WERI-Rb-1 (cell line): ENCODE measurements at regions not wholly inside any gene's neighbourhood (a gene's known extent, or its start where the extent isn't known, plus 50 kb on each side); places are given as distances from the start of the nearest gene placed in this dataset.

ENCODE experiments used
- DNase-seq: peaks from one replicate; pipeline ENCODE4 v3.0.0-alpha.2; 2020
- H3K27ac ChIP-seq: fragments of 250-450 bp; sonication (Bioruptor Pico); 2 replicates; pipeline ENCODE4 v1.5.1; 2020; ENCODE audit warnings: mild to moderate bottlenecking, moderate library complexity
- H3K27me3 ChIP-seq: fragments of 250-450 bp; sonication (Bioruptor Pico); 2 replicates; pipeline ENCODE4 v1.5.1; 2021; ENCODE audit warnings: mild to moderate bottlenecking, low read depth, moderate library complexity; ENCODE audit not compliant: insufficient read depth, severe bottlenecking
- H3K36me3 ChIP-seq: fragments of 250-450 bp; sonication (Bioruptor Pico); 2 replicates; pipeline ENCODE4 v1.5.1; 2020; ENCODE audit warnings: mild to moderate bottlenecking, moderate library complexity
- H3K4me3 ChIP-seq: 2 replicates; pipeline ENCODE4 v1.5.1; 2011; ENCODE audit warnings: low read depth, mild to moderate bottlenecking, control low read depth, low read length
- H3K9me3 ChIP-seq: fragments of 250-450 bp; sonication (Bioruptor Pico); 2 replicates; pipeline ENCODE4 v1.5.1; 2021; ENCODE audit warnings: mild to moderate bottlenecking, moderate library complexity; ENCODE audit not compliant: severe bottlenecking
- CTCF ChIP-seq: IDR thresholded peaks from 2 replicates; pipeline ENCODE4 v1.5.1; 2011; ENCODE audit warnings: low read depth, mild to moderate bottlenecking, control low read depth, inconsistent platforms, low read length

GRCh38 chrX:14274691-14275090, 245.0 kb upstream of the GEMIN8 start:
- Histone ChIP-seq H3K27ac (no peak overlapping the region), H3K9me3 (no peaks in the 10 kb centered on the region), H3K4me3 (no peak overlapping the region), H3K27me3 (peaks cover 11% of the 10 kb centered on the region), H3K36me3 (no peaks in the 10 kb centered on the region)
- DNase-seq, result no peak
- no peak for TF ChIP-seq CTCF

- Histone ChIP-seq H3K27me3 (peaks cover 20% of the 10 kb centered on the region), H3K9me3 (no peaks in the 10 kb centered on the region), H3K36me3 (no peaks in the 10 kb centered on the region), H3K4me3 (no peak overlapping the region), H3K27ac (no peak overlapping the region)
- no peak for TF ChIP-seq CTCF
- no peak for DNase-seq
Measured at GRCh38 chrX:14267216-14267615, 237.5 kb upstream of the GEMIN8 start.

GRCh38 chrX:14266705-14267104, 237.0 kb upstream of the GEMIN8 start:
- Histone ChIP-seq H3K36me3 (no peaks in the 10 kb centered on the region), H3K9me3 (no peaks in the 10 kb centered on the region), H3K4me3 (no peak overlapping the region), H3K27me3 (peaks cover 20% of the 10 kb centered on the region), H3K27ac (no peak overlapping the region)
- no peak for TF ChIP-seq CTCF
- DNase-seq, result no peak

GRCh38 chrX:14243823-14244222, 214.1 kb upstream of the GEMIN8 start:
- Histone ChIP-seq H3K27ac (no peak overlapping the region), H3K9me3 (no peaks in the 10 kb centered on the region)

GRCh38 chrX:14235004-14235403, 205.3 kb upstream of the GEMIN8 start:
- no peak for TF ChIP-seq CTCF
- H3K36me3 ChIP-seq, result no peaks in the 10 kb centered on the region
- H3K4me3 ChIP-seq, result no peak overlapping the region
- H3K27me3 ChIP-seq, result peaks cover 18% of the 10 kb centered on the region
- no peak for DNase-seq
- H3K27ac ChIP-seq, result no peak overlapping the region
- no peaks in the 10 kb centered on the region for H3K9me3 ChIP-seq

More at GRCh38 chrX:14243823-14244222, 214.1 kb upstream of the GEMIN8 start:
- no peak for TF ChIP-seq CTCF
- Histone ChIP-seq H3K36me3 (no peaks in the 10 kb centered on the region), H3K4me3 (no peak overlapping the region), H3K27me3 (peaks cover 35% of the 10 kb centered on the region)
- DNase-seq, result no peak

- peaks cover 18% of the 10 kb centered on the region for H3K27me3 ChIP-seq
- no peak overlapping the region for H3K4me3 ChIP-seq
- H3K9me3 ChIP-seq, result no peaks in the 10 kb centered on the region
- no peak for DNase-seq
- no peak for TF ChIP-seq CTCF
- H3K27ac ChIP-seq, result no peak overlapping the region
- no peaks in the 10 kb centered on the region for H3K36me3 ChIP-seq
Measured at GRCh38 chrX:14232688-14233087, 203.0 kb upstream of the GEMIN8 start.
